Peyer's patch (tissue), 4 donors: ENCODE measurements at regions not wholly inside any gene's neighbourhood (a gene's known extent, or its start where the extent isn't known, plus 50 kb on each side); places are given as distances from the start of the nearest gene placed in this dataset.

Experiments
- POLR2A ChIP-seq, 2 donors: fragments of 450-650 bp; IDR thresholded peaks; one replicate each; pipeline ENCODE4 v1.5.1; 2017; ENCODE audit warnings: antibody characterized with exemption in 2 of 2, mild to moderate bottlenecking in 2 of 2, moderate library complexity in 2 of 2
- TF ChIP-seq, protein P1 (sequence below), 6 experiments: fragments of 450-650 bp in 4 of 6; fragments of 200-600 bp in 2 of 6; sonication (generic) in 1 of 6; IDR thresholded peaks; one replicate each; pipeline ENCODE4 v1.5.1; 2017 to 2019; ENCODE audit warnings: antibody characterized with exemption in 6 of 6, mild to moderate bottlenecking in 3 of 6, moderate library complexity in 1 of 6

DNA sequence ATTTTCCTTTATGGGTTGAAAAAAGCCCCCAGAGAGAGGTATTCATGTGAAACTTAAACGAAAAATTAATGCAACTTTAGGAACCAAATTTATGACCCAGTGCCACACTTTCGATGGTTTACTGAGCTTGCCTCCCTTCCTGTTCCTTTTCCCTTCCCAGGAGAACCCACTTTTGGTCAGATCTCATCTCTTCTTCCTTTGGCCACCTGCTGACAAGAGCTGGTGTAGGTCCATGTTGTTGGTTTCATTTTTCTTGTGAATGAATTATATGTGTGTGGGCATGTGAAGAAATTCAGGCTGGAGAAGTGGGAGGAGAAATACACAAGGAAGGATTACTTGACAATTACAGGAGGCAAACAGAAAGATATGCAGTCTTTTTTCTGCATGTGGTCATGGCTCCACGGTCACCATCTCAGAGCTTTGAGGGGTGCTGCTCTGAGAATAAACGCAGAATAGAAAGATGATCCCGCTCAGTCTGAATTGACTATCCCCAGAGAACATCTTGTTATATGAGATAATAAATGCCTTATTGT lies 111.3 kb upstream of the TCF4 start:
- TF ChIP-seq, protein P1, sequence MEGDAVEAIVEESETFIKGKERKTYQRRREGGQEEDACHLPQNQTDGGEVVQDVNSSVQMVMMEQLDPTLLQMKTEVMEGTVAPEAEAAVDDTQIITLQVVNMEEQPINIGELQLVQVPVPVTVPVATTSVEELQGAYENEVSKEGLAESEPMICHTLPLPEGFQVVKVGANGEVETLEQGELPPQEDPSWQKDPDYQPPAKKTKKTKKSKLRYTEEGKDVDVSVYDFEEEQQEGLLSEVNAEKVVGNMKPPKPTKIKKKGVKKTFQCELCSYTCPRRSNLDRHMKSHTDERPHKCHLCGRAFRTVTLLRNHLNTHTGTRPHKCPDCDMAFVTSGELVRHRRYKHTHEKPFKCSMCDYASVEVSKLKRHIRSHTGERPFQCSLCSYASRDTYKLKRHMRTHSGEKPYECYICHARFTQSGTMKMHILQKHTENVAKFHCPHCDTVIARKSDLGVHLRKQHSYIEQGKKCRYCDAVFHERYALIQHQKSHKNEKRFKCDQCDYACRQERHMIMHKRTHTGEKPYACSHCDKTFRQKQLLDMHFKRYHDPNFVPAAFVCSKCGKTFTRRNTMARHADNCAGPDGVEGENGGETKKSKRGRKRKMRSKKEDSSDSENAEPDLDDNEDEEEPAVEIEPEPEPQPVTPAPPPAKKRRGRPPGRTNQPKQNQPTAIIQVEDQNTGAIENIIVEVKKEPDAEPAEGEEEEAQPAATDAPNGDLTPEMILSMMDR (IDR thresholded peaks at IDR 0.05), result no peak
- no peak for TF ChIP-seq POLR2A (IDR thresholded peaks at IDR 0.05)
